ENCODE measurements at regions not wholly inside any gene's neighbourhood (a gene's known extent, or its start where the extent isn't known, plus 50 kb on each side); places are given as distances from the start of the nearest gene placed in this dataset.

DNA sequence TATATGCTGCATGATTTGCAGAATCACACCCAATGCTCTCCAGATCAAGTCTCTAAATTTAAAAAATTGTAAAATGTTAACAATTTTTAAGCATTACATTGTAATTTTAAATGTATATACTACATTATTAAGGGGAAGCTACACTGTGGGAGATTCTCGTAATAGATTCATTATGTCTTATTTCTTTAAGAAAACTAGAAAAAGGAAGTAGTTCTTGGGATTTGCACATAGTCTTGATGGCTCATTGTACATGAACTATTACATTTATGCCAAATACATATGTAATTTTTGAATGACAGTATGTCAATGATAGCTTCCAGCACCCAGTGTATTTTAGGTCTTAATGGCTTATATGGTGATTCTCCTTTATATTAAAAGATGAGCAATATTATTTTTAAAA is 250.3 kb downstream of the PTPRC start:
- TF ChIP-seq, protein P1, sequence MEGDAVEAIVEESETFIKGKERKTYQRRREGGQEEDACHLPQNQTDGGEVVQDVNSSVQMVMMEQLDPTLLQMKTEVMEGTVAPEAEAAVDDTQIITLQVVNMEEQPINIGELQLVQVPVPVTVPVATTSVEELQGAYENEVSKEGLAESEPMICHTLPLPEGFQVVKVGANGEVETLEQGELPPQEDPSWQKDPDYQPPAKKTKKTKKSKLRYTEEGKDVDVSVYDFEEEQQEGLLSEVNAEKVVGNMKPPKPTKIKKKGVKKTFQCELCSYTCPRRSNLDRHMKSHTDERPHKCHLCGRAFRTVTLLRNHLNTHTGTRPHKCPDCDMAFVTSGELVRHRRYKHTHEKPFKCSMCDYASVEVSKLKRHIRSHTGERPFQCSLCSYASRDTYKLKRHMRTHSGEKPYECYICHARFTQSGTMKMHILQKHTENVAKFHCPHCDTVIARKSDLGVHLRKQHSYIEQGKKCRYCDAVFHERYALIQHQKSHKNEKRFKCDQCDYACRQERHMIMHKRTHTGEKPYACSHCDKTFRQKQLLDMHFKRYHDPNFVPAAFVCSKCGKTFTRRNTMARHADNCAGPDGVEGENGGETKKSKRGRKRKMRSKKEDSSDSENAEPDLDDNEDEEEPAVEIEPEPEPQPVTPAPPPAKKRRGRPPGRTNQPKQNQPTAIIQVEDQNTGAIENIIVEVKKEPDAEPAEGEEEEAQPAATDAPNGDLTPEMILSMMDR (IDR thresholded peaks at IDR 0.05; ENCODE audit: low read length): no peak
- TF ChIP-seq EZH2 (IDR thresholded peaks at IDR 0.05; ENCODE audit: borderline replicate concordance, low read length): no peak

Measured in OCI-LY1 (cell line).